DMS 273 (cell line): ENCODE measurements at regions not wholly inside any gene's neighbourhood (a gene's known extent, or its start where the extent isn't known, plus 50 kb on each side); places are given as distances from the start of the nearest gene placed in this dataset.
"Not testable (repeated sequence)": the region's sequence is repeated elsewhere in the genome, so short reads cannot be mapped to it uniquely, and the experiment has no call there.

Source experiments
- DNase-seq: peaks from one replicate; lab custom pipeline; 2025; ENCODE audit not compliant: unreplicated experiment; lab: John Stamatoyannopoulos, UW

DNA sequence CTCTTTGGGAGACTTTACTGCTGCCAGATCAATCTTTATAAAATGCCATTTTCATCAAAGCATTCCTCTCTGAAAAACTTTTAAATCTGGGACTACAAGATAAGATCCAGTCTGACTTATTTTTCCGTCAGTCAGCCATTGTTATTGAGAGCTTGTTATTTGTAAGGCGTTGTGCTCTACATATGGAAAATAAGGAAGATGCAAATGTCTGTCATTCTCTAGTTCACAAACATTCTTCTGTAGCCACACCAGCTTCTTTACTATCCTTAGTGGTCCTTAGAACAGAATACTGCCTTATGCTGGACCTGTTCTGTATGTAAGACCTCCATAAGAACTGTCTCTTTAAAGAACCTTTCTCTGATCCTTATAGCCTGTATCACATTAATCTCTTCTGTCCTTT is 120.3 kb upstream of the NBPF19 start:
- not testable (repeated sequence) for DNase-seq

DNA sequence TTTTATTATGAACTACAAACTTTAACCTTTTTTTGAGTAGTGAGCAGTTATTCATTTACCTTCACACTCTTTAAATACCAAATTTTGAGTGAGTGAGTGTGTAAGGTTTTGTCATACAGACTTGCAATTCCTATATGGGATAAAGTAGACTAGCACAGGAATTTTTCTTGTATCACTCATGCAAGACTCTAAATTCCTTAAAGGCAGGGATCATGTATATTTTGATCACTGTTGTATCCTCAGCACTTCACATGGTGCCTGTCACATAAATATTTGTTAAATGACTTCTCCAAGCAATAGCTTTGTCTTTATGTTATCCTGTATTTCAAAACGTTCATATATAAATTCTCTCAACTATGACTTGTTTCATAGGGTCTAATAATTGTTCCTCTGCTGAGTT is 119.1 kb upstream of the NBPF19 start:
- DNase-seq, result not testable (repeated sequence)

DNA sequence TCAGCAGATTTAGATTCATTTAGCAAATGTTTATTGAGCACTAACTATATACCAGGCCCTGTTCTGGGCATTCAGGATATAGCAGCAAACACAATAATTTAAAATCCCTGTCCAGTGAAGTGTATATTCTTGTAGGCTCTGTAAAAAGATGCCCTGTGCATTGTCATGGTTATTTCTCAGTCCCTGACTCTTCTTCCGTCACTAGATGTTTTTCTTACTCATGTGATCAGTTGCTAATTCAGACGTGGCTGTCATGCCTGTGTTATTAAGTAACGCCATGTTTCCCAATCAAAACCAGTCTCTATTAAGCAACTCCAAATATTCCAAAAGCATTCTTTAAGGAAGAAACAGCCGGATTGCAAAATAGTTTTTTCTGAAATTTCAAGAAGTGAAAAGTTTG is 118.7 kb upstream of the NBPF19 start:
- not testable (repeated sequence) for DNase-seq

DNA sequence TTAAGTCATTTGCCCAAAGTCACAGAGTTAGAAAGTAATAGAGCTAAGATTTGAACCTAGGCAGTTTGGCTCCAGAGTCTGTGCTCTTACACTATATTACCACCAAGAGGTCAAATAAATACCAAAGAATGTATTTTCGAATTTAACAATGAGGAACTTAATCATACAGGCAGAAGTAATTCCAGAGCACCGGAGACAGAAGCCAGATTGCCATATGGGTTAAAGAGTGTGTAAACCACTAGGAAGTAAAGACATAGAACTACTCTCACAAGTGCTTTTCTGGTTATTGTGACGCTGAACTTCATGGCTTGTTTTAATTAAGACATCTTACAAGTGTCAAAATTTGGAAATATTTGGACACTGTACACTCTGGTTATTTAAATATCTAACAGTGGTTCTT is 114.5 kb upstream of the NBPF19 start:
- not testable (repeated sequence) for DNase-seq

DNA sequence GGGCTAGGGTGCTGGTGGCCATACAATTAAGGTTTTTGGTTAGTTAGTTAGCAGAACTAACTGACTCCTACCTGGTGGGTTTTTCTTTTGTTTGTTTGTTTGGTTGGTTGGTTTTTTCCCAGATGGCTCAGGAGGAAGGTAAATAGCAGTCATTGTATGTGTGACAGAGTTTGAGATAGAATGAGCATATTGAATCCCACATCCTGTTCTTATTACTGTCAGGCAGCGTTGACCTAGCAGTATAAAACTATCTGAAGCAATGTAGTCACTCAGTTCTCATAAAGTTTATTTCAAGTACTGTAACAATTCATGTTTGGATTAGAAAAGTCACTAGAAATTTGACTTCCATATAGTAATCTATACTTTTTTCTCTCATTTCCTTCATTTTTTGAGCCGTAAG is 113.5 kb upstream of the NBPF19 start:
- DNase-seq, result not testable (repeated sequence)

DNA sequence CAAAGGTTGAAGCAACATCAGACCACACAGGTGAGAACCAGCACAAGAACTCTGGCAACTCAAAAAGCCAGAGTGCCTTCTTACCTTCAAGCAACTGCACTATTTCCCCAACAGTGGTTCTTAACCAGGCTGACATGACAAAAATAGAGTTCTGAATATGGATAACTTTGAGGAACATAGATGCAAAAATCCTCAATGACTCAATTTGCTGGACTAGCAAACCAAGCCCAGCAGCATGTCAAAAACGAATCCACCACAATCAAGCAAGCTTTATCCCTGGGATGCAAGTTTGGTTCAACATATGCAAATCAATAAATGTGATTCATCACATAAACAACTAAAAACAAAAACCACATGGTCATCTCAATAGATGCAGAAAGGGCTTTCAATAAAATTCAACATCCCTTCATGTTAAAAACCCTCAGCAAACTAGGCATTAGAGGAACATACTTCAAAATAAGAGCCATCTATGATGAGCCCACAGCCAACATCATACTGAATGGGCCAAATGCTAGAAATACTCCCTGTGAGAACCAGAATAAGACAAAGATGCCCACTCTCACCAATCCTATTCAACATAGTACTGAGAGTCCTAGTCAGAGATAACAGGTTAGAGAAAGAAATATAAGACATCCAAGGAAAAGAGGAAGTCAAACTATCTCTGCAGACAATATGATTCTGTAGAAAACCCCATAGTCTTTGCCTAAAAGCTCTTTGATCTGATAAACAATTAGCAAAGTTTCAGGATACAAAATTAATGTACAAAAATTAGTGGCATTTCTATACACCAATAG is 110.5 kb upstream of the NBPF19 start:
- DNase-seq, result not testable (repeated sequence)

DNA sequence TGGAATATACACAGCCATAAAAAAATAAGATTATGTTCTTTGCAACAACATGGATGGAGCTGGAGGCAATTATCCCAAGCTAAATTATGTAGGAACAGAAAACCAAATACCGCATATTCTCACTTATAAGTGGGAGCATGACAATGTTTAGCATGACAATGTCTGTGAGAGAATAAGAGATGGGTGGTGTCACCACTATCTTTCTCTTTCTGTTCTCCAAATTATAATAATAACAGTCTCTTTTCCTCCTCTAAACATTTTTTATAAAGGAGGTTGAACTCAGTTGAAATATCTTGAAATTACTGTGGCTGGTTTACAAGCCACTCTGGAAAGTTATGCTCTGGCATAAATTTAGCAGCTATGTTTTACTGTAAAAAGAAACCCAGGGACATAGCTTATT is 108.4 kb upstream of the NBPF19 start:
- not testable (repeated sequence) for DNase-seq

DNA sequence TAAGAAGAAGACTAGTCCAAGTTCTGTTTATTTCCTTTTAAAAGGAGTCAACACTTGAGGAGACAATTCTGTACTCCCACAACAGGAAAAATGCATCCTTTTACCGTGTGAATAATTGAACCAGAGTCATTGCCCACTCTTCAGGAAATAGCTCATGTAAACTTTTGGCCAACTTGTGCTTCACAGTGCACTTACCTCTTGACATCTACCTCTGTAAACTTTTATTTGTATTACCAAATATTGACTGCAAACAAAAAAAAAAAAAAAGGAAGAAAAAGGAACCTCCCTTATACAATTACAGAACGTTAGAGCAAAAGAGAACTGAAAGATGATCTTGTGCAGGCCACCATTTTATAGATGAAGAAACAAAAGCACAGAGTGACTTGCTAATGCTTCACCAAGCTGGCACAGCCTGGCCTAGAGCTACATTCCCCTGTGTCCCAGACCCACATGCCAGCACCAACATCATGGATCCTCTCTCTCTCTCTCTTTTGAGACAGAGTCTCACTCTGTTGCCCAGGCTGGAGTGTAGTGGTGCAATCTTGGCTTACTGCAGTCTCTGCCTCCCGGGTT is 107.3 kb upstream of the NBPF19 start:
- not testable (repeated sequence) for DNase-seq

DNA sequence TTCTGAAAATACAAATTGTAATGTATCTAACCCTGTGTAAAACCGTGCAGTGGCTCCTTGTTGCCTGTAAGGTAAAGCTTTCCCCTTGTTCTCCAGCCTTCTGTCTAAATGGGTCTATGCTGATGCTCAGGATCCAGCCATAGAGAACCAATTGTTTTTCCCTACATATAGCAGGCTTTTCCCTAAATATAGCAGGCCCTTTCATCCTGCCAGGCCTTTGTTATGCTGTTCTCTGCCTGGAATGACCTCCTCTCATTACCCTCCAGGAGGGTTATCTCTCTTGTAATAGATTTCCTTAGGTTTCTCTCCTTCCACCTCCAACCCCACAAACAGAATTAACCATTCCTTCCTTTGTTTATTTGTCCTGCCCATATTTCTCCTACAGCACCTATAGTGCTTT is 106.5 kb upstream of the NBPF19 start:
- not testable (repeated sequence) for DNase-seq

DNA sequence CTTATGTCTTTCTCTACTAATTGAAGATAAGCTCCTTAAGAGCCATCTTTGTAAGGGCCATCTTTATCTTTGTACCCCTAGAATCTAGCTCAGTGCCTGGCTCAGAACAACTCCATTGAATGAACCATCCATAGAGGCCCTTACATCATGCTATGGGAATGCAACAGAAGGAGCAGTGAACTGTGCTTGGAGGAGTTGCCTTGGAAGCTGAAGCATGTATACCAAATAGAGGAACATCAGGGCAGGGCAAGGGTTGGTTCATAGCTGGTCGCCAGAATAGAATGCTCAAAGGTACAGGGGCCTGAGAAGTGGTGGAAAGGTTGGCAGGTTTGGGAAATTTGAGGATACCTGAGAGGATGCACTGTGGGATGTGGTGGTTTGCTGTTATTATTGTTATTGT is 105.8 kb upstream of the NBPF19 start:
- DNase-seq, result not testable (repeated sequence)

DNA sequence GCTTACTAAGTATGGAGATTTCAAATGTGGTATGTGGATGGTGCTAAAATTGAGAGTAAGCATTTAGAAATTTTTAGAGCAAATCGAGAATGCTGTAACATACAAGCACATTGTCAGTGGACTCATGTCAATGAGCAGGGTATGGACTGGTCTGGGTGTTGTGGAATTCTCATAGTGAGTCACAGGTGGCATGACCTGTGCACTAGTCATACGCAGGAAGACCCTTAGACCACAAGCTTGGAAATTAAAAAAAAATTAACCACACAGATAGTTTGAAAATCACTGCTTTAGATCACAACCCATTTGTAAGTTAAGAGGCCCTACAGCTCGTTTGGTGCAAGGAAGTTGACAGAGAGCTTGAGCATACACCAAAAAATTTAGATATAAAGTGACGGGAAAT is 102.9 kb upstream of the NBPF19 start:
- not testable (repeated sequence) for DNase-seq

DNA sequence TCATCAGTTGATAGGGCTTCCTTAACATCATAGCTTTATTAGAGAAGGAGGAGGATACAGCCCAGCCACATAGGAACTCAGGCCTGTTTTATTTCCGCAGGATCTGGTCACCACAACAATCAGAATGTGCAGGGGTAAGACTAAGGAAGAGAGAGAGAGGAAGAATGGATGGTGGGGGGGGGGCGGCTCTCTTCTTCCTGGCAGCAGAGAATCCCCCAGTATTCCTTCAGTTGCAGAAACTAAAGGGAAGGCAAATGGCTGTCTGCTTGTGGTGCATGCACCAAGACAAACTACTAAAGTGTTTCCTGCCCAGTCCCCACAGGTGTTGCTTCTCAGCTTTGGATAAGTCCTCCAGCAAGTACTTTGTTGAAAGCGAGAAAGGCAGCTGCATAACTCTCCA is 96.4 kb upstream of the NBPF19 start:
- not testable (repeated sequence) for DNase-seq

DNA sequence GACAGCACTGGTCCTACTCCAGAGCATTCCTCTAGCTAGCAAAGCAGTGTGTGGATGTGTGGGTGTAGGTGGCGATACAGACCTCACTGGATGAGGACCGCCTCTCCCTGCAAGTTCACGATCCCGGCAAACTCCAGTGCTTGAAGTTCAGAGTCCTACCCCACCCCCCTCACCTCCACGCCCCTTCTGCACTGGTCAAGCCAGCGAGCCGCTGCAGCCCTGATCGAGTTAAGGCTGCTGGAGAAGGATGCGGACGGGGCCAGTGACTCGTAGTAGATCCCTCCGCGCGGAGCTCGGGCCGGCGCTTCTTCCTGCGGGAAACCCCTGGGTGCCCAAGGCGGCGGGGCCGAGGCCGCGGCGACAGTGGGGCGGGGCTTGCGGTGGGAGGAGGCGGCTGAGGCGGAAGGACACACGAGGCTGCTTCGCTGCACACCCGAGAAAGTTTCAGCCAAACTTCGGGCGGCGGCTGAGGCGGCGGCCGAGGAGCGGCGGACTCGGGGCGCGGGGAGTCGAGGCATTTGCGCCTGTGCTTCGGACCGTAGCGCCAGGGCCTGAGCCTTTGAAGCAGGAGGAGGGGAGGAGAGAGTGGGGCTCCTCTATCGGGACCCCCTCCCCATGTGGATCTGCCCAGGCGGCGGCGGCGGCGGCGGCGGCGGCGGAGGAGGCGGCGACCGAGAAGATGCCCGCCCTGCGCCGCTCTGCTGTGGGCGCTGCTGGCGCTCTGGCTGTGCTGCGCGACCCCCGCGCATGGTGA is 84.5 kb upstream of the NBPF19 start:
- peak; percentile 38 for DNase-seq

DNA sequence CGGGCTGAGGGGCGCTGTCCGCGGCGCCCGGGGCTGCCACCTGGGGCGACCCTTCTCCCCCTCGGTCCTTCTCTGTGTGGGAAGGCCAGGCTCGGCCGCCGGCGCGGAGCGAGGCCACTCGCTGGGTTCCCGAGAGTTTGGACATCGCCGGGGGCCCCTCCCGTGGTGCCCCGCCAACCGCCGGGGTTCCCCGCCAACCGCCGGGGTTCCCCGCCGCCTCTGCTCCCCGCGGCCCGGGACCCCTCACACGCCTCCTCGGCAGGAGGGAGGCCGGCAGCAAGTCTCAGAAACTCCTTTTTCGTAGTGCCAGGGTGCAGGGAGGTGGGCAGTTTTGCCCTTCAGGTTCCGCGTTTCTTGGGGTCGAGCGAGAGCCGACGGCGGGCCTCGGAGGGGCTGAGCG is 83.9 kb upstream of the NBPF19 start:
- not testable (repeated sequence) for DNase-seq

DNA sequence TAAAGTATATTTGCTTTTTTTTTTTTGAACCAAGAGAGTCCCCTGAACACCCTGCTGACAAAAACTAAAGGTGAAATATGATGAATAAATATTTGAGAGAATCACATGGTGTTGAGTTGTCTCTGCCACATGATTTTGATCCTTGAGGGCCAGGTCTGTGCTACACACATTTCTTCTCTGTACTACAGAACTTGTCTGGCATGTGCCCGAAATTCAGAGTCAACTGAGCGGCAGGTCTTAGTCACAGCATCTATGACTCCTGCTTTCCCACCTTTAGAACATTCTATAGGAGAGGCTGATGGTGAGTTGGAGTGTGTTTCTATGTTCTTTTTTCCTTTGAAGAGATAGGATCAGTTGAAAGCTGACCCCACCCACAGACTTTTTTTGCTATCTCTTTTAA is 79.0 kb upstream of the NBPF19 start:
- not testable (repeated sequence) for DNase-seq

DNA sequence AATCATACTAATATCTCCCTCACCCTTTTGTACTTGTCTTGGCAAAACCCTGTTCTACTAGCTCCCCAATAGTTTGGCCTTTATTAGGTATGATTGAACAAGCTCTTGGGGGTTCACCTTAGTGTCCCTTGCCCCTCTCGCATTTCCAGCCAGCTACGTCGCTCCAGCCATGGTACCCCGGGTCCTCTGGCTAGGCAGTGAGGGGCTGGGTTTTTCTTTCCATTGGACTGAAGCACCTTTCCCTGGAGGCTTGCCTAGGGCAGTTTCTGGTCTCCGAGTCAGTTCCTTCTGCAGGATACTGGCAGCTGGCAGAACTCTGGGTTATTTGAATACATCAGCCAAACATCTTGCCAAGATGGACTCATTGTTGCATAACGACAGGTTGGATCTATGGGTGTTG is 76.3 kb upstream of the NBPF19 start:
- DNase-seq, result not testable (repeated sequence)

DNA sequence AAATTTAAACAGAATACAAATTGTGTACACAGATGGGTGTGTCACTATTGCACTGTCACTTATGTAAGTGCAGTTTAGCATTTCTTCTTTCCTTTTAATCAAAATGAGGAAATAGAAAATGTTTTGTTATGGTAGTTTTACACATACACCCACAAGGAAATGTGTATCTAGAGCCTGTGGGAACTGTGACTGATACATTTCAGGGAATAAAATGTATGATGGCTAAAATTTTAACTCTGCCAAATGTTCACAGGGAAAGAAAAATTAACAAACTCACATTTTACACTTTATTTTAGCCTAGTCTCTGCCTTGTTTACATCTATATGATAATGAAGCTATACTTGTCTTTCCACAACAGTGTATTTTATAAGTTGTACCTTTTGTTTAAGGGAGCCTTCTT is 66.4 kb upstream of the NBPF19 start:
- DNase-seq, result not testable (repeated sequence)

DNA sequence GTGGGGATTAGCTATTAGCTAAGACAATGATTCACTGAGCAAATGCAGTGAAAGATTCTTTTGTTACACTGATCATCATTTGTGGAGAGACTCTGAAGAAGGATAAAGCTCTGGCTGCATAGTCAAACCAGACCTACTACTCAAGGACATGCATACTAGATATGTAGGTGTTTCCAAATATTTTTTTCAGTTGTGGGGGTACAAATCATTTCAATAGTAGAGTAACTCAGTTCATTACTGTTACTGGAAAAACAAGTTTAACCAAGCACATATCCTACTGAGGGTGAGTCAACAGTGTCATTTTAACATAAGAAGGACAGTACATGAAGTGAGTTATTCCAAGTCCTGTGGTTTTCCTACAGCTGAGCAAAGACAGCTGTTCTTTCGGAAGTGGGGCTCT is 59.5 kb upstream of the NBPF19 start:
- DNase-seq, result not testable (repeated sequence)

DNA sequence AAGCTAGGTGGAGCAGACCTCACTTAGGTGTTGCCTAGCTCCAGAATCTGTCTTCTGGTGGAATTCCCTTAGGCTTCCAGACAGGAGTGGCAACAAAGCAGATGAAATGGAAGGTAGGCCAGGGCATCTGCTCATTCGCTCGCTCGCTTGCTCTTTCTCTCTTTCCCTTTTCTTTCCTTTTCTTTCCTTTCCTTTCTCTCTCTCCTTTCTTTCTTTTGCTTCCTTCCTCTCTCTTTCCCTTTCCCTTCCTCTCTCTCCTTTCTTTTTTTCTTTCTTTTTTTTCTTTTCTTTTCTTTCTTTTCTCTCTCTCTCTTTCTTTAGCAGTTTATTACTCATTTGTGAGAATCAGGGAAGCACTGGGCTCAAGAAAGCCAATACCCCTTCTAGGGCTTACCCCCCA is 56.1 kb upstream of the NBPF19 start:
- not testable (repeated sequence) for DNase-seq

DNA sequence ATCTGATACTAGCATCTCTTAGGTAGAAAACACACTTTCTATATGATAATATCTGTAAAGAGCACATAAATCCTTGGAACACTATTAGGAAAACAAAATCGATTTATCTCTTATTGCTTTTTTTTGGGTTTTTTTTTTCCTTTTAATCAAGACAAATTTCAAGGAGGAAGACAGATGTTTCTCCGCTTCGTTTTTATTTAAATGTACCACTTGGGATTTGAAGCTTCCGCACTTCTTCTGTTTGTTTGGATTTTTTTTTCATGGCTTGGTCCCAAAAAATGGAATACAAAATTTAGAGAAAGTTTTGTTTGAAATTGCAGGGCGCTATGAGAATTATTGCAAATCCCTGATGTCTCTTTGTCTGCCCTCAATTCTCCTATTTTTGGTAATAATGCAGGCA is 51.7 kb upstream of the NBPF19 start:
- DNase-seq, result peak; percentile 29
